ENCODE measurements at regions not wholly inside any gene's neighbourhood (a gene's known extent, or its start where the extent isn't known, plus 50 kb on each side); places are given as distances from the start of the nearest gene placed in this dataset.

DNA sequence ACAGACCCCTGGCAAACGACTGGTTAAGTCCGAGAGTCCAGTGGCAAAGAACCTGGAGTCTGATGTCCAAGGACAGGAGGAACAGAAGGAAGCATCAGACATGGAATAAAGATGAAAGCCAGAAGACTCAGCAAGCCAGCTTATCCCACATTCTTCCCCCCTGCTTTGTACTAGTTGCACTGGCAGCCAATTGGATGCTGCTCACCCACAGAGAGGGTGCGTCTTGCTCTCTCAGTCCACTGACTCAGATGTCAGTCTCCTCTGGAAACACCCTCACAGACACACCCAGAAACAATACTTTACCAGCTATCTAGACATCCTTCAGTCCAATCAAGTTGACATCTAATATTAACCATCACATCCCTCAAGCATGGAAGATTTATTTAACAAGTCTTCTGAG lies 1265.8 kb upstream of the CNTN5 start:
- H3K4me3 ChIP-seq (ENCODE audit: low read depth, low read length) = no peak overlapping the region
- no peak for DNase-seq (ENCODE audit: low read depth, low spot score)
- TF ChIP-seq, protein P1, sequence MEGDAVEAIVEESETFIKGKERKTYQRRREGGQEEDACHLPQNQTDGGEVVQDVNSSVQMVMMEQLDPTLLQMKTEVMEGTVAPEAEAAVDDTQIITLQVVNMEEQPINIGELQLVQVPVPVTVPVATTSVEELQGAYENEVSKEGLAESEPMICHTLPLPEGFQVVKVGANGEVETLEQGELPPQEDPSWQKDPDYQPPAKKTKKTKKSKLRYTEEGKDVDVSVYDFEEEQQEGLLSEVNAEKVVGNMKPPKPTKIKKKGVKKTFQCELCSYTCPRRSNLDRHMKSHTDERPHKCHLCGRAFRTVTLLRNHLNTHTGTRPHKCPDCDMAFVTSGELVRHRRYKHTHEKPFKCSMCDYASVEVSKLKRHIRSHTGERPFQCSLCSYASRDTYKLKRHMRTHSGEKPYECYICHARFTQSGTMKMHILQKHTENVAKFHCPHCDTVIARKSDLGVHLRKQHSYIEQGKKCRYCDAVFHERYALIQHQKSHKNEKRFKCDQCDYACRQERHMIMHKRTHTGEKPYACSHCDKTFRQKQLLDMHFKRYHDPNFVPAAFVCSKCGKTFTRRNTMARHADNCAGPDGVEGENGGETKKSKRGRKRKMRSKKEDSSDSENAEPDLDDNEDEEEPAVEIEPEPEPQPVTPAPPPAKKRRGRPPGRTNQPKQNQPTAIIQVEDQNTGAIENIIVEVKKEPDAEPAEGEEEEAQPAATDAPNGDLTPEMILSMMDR (IDR thresholded peaks at IDR 0.05; ENCODE audit: insufficient read depth, low read length, missing control alignments) = no peak
- ChIA-PET CTCF (no interaction called here), POLR2A (no interaction called here)

DNA sequence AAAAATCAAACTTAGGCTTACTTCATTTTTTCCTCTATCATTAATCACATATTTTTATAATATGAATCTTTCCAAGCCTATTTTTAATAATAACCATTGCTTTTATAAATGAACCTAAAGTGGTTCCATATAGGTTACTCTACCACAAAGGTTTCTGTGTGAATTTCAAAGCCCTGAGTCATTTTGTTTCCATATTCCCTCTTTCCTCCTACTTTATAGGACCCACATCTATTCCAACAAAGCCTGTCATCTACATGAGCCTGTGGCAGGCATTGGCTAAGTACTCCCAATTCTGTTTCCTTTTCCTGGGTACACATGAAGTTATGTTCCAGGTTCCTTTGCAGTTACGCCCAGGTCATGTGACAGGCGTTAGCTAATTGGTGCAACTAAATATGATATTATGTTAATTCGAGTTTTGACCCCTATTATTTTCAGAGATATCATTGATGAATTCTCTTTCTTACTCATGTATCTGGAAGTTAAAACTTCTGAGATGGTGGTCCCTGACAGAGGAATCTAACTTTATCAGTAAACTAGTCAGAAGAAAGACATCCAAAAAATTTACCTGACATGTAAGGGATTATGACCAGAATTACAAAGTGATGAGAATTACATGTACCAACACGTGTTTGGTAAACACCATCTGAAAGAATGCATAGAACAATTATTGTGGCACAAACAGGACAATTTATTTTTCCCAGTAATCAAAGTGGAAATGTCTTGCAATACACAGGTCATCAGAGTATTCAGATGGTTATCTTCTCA lies 1264.0 kb upstream of the CNTN5 start:
- POLR2A ChIA-PET = no interaction called here
- CTCF ChIA-PET = no interaction called here
- no peak overlapping the region for H3K4me3 ChIP-seq (ENCODE audit: low read depth, low read length)
- no peak for DNase-seq (ENCODE audit: low read depth, low spot score)
- TF ChIP-seq, protein P1 (IDR thresholded peaks at IDR 0.05; ENCODE audit: insufficient read depth, low read length, missing control alignments) = no peak

DNA sequence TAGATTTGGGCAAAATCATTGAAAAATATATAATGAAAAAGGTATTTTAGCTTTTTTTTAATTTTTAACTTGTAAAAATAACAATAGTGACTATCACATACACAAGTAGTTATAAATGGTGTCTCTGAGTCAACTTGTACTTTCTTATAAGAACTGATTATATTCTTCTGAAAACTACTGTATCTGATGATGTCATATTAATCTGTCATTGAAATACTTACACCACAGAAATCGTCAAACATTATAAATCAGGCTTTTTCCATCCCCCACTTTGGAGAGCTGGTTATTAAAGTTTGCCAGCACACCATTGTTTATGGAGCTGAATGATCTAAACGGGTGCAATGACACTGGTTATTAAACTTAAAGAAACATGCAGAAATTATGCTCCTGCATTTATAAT lies 1259.6 kb upstream of the CNTN5 start:
- ChIA-PET CTCF (no interaction called here), POLR2A (no interaction called here)
- no peak overlapping the region for H3K4me3 ChIP-seq (ENCODE audit: low read depth, low read length)
- TF ChIP-seq, protein P1 (IDR thresholded peaks at IDR 0.05; ENCODE audit: insufficient read depth, low read length, missing control alignments) = no peak
- DNase-seq (ENCODE audit: low read depth, low spot score) = no peak

DNA sequence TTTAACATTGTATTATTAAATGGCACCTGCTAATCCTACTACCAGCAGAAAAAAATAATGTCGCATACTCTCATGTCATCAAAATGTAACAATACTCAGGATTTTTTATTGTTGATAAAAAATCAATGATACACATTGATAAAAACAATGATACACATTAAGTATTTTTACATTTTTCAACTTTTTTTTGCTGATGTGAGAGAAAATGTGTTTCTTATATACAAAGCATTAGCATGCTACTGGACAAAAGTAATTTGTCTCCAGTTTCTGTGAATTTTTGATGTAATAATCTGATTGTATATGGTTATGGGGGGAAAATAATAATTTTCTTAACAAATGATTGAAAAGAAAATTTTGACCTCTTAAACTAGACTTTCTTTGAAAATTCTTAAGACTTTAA lies 1256.6 kb upstream of the CNTN5 start:
- no peak overlapping the region for H3K4me3 ChIP-seq (ENCODE audit: low read depth, low read length)
- no peak for DNase-seq (ENCODE audit: low read depth, low spot score)
- ChIA-PET POLR2A (no interaction called here), CTCF (no interaction called here)
- TF ChIP-seq, protein P1 (IDR thresholded peaks at IDR 0.05; ENCODE audit: insufficient read depth, low read length, missing control alignments) = no peak

DNA sequence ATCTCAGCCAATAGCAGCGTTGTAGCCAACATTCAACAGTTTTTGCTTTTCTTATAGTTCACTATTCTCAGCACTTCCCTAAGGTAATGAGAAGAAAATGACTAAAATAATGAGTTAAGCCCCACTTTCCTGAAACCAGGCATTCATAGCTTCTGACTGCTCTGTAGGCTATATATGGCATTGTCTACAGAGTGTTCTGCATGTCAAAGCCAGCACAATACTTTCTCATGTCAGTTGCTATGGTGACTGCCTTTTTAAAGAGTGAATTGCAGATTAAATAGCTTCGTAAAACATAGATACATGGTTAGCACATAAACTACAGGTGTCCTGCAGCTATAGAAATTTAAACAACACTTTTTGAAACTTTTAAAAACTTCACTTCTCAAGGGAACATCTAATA lies 1256.1 kb upstream of the CNTN5 start:
- TF ChIP-seq, protein P1 (IDR thresholded peaks at IDR 0.05; ENCODE audit: insufficient read depth, low read length, missing control alignments) = no peak
- no peak overlapping the region for H3K4me3 ChIP-seq (ENCODE audit: low read depth, low read length)
- DNase-seq (ENCODE audit: low read depth, low spot score) = no peak
- POLR2A ChIA-PET = no interaction called here
- CTCF ChIA-PET = no interaction called here

DNA sequence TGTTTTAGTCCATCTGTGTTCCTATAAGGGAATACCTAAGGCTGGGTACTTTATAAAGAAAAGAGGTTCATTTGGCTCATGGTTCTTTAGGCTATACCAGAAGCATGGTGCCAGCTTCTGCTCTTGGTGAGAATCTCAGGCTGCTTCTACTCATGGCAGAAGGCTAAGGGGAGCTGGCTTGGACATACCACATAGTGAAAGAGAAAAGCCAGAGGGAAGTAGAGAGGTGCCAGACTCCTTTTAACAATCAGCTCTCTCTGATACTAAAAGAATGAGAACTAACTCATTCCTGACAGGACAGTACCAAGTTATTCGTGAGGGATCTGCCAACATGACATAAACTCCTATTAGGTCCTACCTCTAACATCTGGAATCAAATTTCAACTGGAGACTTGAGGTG lies 1250.2 kb upstream of the CNTN5 start:
- TF ChIP-seq, protein P1 (IDR thresholded peaks at IDR 0.05; ENCODE audit: insufficient read depth, low read length, missing control alignments) = no peak
- ChIA-PET CTCF (no interaction called here), POLR2A (no interaction called here)
- H3K4me3 ChIP-seq (ENCODE audit: low read depth, low read length) = no peak overlapping the region
- DNase-seq (ENCODE audit: low read depth, low spot score) = no peak
